ENCODE measurements at regions not wholly inside any gene's neighbourhood (a gene's known extent, or its start where the extent isn't known, plus 50 kb on each side); places are given as distances from the start of the nearest gene placed in this dataset.

- TF ChIP-seq CSRNP3 (CRISPR knock-in tag; IDR thresholded peaks at IDR 0.05) (no peak), ZFP30 (CRISPR knock-in tag; IDR thresholded peaks at IDR 0.05) (no peak), ARNTL (CRISPR knock-in tag; IDR thresholded peaks at IDR 0.05; ENCODE audit: borderline replicate concordance, low read depth) (no peak), TCF4 (CRISPR knock-in tag; IDR thresholded peaks at IDR 0.05; ENCODE audit: borderline replicate concordance) (no peak), GLIS3 (CRISPR knock-in tag; IDR thresholded peaks at IDR 0.05) (no peak), ZC3H10 (CRISPR knock-in tag; IDR thresholded peaks at IDR 0.05) (no peak), BACH2 (CRISPR knock-in tag; IDR thresholded peaks at IDR 0.05; ENCODE audit: borderline replicate concordance) (no peak), ZFP3 (CRISPR knock-in tag; IDR thresholded peaks at IDR 0.05) (no peak), RARB (CRISPR knock-in tag; IDR thresholded peaks at IDR 0.05) (no peak), TOX (CRISPR knock-in tag; IDR thresholded peaks at IDR 0.05; ENCODE audit: borderline replicate concordance) (no peak)
- TF ChIP-seq, protein P1, sequence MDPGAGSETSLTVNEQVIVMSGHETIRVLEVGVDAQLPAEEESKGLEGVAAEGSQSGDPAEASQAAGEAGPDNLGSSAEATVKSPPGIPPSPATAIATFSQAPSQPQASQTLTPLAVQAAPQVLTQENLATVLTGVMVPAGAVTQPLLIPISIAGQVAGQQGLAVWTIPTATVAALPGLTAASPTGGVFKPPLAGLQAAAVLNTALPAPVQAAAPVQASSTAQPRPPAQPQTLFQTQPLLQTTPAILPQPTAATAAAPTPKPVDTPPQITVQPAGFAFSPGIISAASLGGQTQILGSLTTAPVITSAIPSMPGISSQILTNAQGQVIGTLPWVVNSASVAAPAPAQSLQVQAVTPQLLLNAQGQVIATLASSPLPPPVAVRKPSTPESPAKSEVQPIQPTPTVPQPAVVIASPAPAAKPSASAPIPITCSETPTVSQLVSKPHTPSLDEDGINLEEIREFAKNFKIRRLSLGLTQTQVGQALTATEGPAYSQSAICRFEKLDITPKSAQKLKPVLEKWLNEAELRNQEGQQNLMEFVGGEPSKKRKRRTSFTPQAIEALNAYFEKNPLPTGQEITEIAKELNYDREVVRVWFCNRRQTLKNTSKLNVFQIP (CRISPR knock-in tag; IDR thresholded peaks at IDR 0.05; ENCODE audit: borderline replicate concordance, low read depth), result no peak
- TF ChIP-seq, protein P2, sequence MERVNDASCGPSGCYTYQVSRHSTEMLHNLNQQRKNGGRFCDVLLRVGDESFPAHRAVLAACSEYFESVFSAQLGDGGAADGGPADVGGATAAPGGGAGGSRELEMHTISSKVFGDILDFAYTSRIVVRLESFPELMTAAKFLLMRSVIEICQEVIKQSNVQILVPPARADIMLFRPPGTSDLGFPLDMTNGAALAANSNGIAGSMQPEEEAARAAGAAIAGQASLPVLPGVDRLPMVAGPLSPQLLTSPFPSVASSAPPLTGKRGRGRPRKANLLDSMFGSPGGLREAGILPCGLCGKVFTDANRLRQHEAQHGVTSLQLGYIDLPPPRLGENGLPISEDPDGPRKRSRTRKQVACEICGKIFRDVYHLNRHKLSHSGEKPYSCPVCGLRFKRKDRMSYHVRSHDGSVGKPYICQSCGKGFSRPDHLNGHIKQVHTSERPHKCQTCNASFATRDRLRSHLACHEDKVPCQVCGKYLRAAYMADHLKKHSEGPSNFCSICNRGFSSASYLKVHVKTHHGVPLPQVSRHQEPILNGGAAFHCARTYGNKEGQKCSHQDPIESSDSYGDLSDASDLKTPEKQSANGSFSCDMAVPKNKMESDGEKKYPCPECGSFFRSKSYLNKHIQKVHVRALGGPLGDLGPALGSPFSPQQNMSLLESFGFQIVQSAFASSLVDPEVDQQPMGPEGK (CRISPR knock-in tag; IDR thresholded peaks at IDR 0.05; ENCODE audit: borderline replicate concordance), result no peak
- TF ChIP-seq, protein P3, sequence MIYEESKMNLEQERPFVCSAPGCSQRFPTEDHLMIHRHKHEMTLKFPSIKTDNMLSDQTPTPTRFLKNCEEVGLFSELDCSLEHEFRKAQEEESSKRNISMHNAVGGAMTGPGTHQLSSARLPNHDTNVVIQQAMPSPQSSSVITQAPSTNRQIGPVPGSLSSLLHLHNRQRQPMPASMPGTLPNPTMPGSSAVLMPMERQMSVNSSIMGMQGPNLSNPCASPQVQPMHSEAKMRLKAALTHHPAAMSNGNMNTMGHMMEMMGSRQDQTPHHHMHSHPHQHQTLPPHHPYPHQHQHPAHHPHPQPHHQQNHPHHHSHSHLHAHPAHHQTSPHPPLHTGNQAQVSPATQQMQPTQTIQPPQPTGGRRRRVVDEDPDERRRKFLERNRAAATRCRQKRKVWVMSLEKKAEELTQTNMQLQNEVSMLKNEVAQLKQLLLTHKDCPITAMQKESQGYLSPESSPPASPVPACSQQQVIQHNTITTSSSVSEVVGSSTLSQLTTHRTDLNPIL (CRISPR knock-in tag; IDR thresholded peaks at IDR 0.05; ENCODE audit: low read depth), result no peak
Observed at GRCh38 chr4:18816228-18816895, 794.8 kb upstream of the LCORL start.

All from SK-N-SH treated with all-trans-retinoic acid at 6 μM for 48 hours (cell line).